ENCODE measurements at regions not wholly inside any gene's neighbourhood (a gene's known extent, or its start where the extent isn't known, plus 50 kb on each side); places are given as distances from the start of the nearest gene placed in this dataset.
A peak's percentile ranks its signal among the peaks of the same experiment; 100 is the strongest.

DNA sequence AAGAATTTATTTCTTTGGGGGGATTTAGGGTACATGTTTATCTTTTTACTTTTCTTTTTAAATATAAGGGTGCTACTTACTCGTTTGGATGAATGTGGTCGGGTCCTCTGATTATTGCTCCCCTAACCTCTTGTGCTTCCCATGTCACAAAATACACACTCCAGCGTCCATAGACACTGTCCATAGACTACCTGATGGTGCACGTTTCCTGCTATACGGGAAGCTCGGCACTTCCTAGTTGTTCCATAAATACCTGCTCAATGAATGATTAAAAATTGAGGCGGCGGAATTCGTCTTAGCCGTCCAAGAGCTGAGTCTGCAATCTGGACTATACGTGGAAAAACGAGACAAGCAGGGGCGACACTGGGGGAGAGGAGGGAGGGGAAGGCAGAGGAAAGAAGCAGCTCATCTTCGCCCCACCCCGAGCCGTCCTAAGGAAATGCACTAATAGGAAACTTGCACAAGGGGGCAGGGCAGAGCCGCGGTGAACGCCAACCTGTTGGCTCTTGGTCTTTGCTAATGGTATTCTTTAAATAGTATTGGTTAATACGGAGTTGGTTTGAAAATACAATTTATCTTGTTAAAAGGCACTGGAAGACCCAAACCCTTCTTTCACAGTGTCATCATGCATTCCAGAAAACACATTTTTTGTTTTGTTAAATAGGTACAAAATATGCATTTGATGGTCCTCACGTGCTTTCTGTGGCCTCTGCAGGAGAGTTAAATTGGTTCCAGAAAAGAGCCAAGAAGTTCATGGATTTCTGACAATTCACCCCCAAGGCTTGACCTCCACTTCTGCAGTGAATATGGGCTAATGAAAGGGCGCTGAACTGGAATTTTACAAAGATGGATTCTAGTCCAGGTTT is 73.0 kb upstream of the KCTD1 start:
- no peak overlapping the region for H3K27ac ChIP-seq
- no peaks in the 10 kb centered on the region for H3K27me3 ChIP-seq
- DNase-seq (peak; percentile 39 to 62 (median 54)), ATAC-seq (peak; percentile 86)
- H3K4me3 ChIP-seq = no peak overlapping the region
- no peaks in the 10 kb centered on the region for H3K36me3 ChIP-seq (replicated peaks in 1 of 2; ENCODE audit: insufficient read depth in 1 of 2, low read depth in 2 of 2)
- H3K4me1 ChIP-seq = no peaks in the 10 kb centered on the region
- intact Hi-C loops (cut with DNase I) = loop anchor here (5.0 kb wide), 1 partner anchor 146 kb away; no protein-coding TSS in a partner anchor
- 21 to 36% methylated on average over 22 of the region's 22 CpGs for WGBS, 2 donors
- peaks cover 0 to 10% (median 0%) of the 10 kb centered on the region in 3 donors for H3K9me3 ChIP-seq
- TF ChIP-seq POLR2A (IDR thresholded peaks at IDR 0.05) (no peak), CTCF (IDR thresholded peaks at IDR 0.05) (peak; percentile 52 to 75 (median 68))

DNA sequence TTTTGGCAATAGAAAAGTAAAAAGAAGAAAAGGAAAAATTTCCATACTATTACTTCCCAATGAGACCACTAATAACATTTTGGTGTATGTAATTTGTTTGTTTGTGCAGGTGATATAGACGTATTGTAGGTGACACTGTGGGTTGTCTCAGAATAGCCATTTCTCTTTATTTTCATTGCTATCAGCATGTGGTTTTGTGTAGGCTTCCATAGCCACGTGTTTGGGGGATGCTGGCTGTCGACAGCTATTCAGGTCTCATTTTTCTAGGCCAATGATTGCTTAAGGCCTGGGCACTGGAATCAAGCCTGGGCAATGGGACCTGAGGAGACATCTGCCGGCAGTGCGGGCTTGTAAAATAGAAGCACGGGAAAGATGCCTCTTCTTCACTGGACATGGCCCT is 71.0 kb upstream of the KCTD1 start:
- intact Hi-C loops (cut with DNase I) = no loop called here
- TF ChIP-seq CTCF (IDR thresholded peaks at IDR 0.05) = no peak
- TF ChIP-seq POLR2A (IDR thresholded peaks at IDR 0.05) = no peak
- Histone ChIP-seq H3K36me3 (replicated peaks in 1 of 2; ENCODE audit: insufficient read depth in 1 of 2, low read depth in 2 of 2) (no peaks in the 10 kb centered on the region), H3K27ac (no peak overlapping the region), H3K4me3 (no peak overlapping the region), H3K4me1 (no peaks in the 10 kb centered on the region), H3K27me3 (no peaks in the 10 kb centered on the region), H3K9me3 (peaks cover 0 to 3% (median 0%) of the 10 kb centered on the region in 3 donors)
- ATAC-seq = no peak
- no peak for DNase-seq
- 77 to 81% methylated on average over 6 of the region's 6 CpGs for WGBS, 2 donors

DNA sequence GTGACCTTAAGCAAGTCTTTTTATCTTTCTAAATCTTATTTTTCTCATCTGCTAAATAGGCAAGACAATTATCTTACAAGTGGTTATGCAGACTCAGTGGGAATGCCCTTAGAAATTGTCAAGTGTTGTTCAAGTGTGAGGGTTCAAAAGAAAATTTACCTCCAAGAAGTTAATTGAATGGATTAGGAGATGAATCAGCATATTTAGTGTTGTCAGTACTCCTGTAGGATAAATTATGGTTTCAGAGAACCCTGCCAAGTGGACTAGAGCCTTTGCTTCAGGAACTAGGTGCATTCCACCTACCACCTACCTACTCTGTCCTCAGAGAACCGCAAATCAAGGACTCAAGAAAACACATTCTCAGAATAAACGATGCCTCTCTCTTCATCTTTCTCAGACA is 69.8 kb upstream of the KCTD1 start:
- Histone ChIP-seq H3K36me3 (replicated peaks in 1 of 2; ENCODE audit: insufficient read depth in 1 of 2, low read depth in 2 of 2) (no peaks in the 10 kb centered on the region), H3K4me1 (no peaks in the 10 kb centered on the region), H3K9me3 (no peaks in the 10 kb centered on the region), H3K27ac (no peak overlapping the region), H3K4me3 (no peak overlapping the region), H3K27me3 (no peaks in the 10 kb centered on the region)
- DNase-seq (no peak), ATAC-seq (no peak)
- WGBS, 2 donors = 67 to 77% methylated on average over 2 of the region's 2 CpGs
- intact Hi-C loops (cut with DNase I) = no loop called here
- TF ChIP-seq POLR2A (IDR thresholded peaks at IDR 0.05) = no peak
- no peak for TF ChIP-seq CTCF (IDR thresholded peaks at IDR 0.05)

DNA sequence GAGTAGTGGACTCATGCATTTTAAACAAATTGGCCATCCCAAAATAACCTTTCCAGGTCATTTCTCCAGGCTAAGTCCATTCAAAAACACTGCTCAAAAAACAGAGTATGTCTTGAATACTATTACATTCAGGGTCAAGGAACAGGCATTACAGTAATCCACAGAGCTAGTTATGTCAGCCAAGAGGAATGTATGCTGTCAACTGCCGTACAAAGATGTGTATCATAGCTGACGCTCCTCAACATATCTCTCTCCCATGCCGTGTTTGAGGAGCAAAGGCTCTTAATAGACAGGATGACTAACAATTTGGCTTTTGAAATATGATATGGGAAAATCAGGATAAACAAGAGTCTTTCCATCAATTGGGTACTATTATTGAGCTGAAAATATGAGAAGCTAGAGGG is 68.8 kb upstream of the KCTD1 start:
- Histone ChIP-seq H3K27me3 (no peaks in the 10 kb centered on the region), H3K9me3 (no peaks in the 10 kb centered on the region), H3K4me1 (no peaks in the 10 kb centered on the region), H3K4me3 (no peak overlapping the region), H3K27ac (no peak overlapping the region), H3K36me3 (replicated peaks in 1 of 2; ENCODE audit: insufficient read depth in 1 of 2, low read depth in 2 of 2) (no peaks in the 10 kb centered on the region)
- WGBS, 2 donors = 39 to 48% methylated on average over 3 of the region's 3 CpGs
- intact Hi-C loops (cut with DNase I) = no loop called here
- no peak for ATAC-seq
- no peak for DNase-seq
- no peak for TF ChIP-seq POLR2A (IDR thresholded peaks at IDR 0.05)
- no peak for TF ChIP-seq CTCF (IDR thresholded peaks at IDR 0.05)

GRCh38 chr18:26614374-26614773 is 66.0 kb upstream of the KCTD1 start:
- no peaks in the 10 kb centered on the region for H3K27me3 ChIP-seq
- no peaks in the 10 kb centered on the region for H3K9me3 ChIP-seq
- 58 to 71% methylated on average over 3 of the region's 3 CpGs for WGBS, 2 donors
- TF ChIP-seq CTCF (IDR thresholded peaks at IDR 0.05) = no peak
- TF ChIP-seq POLR2A (IDR thresholded peaks at IDR 0.05) = no peak
- ATAC-seq (no peak), DNase-seq (no peak)
- H3K4me1 ChIP-seq = no peaks in the 10 kb centered on the region
- intact Hi-C loops (cut with DNase I) = no loop called here
- no peaks in the 10 kb centered on the region for H3K36me3 ChIP-seq (replicated peaks in 1 of 2; ENCODE audit: insufficient read depth in 1 of 2, low read depth in 2 of 2)
- H3K27ac ChIP-seq = no peak overlapping the region
- H3K4me3 ChIP-seq = no peak overlapping the region
